ACC112 (cell line): ENCODE measurements at regions not wholly inside any gene's neighbourhood (a gene's known extent, or its start where the extent isn't known, plus 50 kb on each side); places are given as distances from the start of the nearest gene placed in this dataset.

Experiments used
- H2AFZ ChIP-seq: fragments of 200-600 bp; sonication (generic); one replicate; pipeline ENCODE4 v1.6.0; 2017; ENCODE audit warnings: antibody characterized with exemption, low read length; ENCODE audit not compliant: unreplicated experiment
- H3K27ac ChIP-seq: fragments of 200-600 bp; sonication (generic); 2 replicates; pipeline ENCODE4 v1.5.1; 2014; ENCODE audit warnings: low read depth, mild to moderate bottlenecking, antibody characterized with exemption, low read length, moderate library complexity
- H3K27me3 ChIP-seq: fragments of 200-600 bp; sonication (generic); 2 replicates; pipeline ENCODE4 v1.6.1; 2014; ENCODE audit warnings: mild to moderate bottlenecking, antibody characterized with exemption, low read length, moderate library complexity, mixed read lengths; ENCODE audit not compliant: insufficient read depth
- H3K36me3 ChIP-seq: fragments of 200-600 bp; sonication (generic); 2 replicates; pipeline ENCODE4 v1.6.1; 2016; ENCODE audit warnings: mild to moderate bottlenecking, antibody characterized with exemption, low read length, moderate library complexity, mixed read lengths; ENCODE audit not compliant: insufficient read depth
- H3K4me1 ChIP-seq: fragments of 200-600 bp; sonication (generic); one replicate; pipeline ENCODE4 v1.6.1; 2016; ENCODE audit warnings: low read length, mixed read lengths; ENCODE audit not compliant: insufficient read depth, unreplicated experiment, control insufficient read depth
- H3K4me3 ChIP-seq: fragments of 200-600 bp; sonication (generic); 2 replicates; pipeline ENCODE4 v1.5.1; 2014; ENCODE audit warnings: mild to moderate bottlenecking, low read depth, low read length
- H3K79me2 ChIP-seq: fragments of 200-600 bp; sonication (generic); one replicate; pipeline ENCODE4 v1.6.0; 2016; ENCODE audit warnings: low read length; ENCODE audit not compliant: control insufficient read depth, unreplicated experiment, insufficient read depth

GRCh38 chr11:30155428-30155827 lies 75.4 kb upstream of the FSHB start:
- Histone ChIP-seq H3K27me3 (peaks cover 24% of the 10 kb centered on the region), H3K4me1 (no peaks in the 10 kb centered on the region), H3K27ac (no peak overlapping the region), H3K79me2 (no peaks in the 10 kb centered on the region), H2AFZ (no peak overlapping the region), H3K36me3 (no peaks in the 10 kb centered on the region), H3K4me3 (no peak overlapping the region)

DNA sequence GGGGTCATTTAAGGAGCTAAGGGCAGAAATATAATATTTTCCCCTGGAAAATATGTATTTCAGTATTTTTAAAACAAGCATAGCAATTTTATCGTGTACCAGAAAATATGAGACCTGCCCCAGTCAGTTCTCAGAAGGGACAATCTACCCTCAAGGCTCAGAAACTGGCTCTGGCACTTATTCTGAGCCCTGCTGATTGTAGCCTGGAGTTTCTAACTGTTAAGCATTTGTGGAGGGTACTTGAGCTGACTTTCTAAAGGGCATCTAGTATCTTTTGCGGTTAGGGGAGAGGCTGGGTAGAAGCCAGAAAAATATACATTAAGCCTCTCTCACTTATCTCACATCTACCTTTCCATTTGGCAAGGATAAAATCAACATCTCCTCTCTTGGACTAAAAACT lies 71.3 kb upstream of the FSHB start:
- H3K36me3 ChIP-seq, result no peaks in the 10 kb centered on the region
- no peaks in the 10 kb centered on the region for H3K4me1 ChIP-seq
- H2AFZ ChIP-seq, result no peak overlapping the region
- H3K4me3 ChIP-seq, result no peak overlapping the region
- peaks cover 35% of the 10 kb centered on the region for H3K27me3 ChIP-seq
- H3K27ac ChIP-seq, result no peak overlapping the region
- H3K79me2 ChIP-seq, result no peaks in the 10 kb centered on the region

GRCh38 chr11:30165652-30166051 lies 65.2 kb upstream of the FSHB start:
- H3K4me3 ChIP-seq, result no peak overlapping the region
- peaks cover 15% of the 10 kb centered on the region for H3K27me3 ChIP-seq
- no peak overlapping the region for H2AFZ ChIP-seq
- H3K36me3 ChIP-seq, result no peaks in the 10 kb centered on the region
- no peaks in the 10 kb centered on the region for H3K4me1 ChIP-seq
- no peaks in the 10 kb centered on the region for H3K79me2 ChIP-seq
- no peak overlapping the region for H3K27ac ChIP-seq

DNA sequence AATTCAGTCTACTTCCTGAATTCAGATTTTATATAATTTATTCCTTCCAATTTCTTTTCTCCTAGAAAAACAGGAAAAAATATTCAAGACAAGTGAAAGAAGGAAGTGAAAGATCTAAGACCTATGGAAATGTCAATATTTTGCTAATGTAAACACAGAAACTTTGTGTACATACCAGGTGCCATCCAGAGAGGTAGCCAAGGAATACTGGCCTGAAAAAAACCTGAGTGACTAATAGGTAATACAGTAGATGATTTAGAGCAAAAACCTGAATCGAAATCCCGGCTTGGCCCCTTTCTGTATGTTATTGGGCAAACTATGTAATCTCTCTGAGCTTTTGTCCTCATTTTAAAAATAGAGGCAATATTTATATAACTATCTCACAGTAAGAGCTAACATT lies 59.2 kb upstream of the FSHB start:
- no peak overlapping the region for H3K4me3 ChIP-seq
- H3K36me3 ChIP-seq, result no peaks in the 10 kb centered on the region
- H3K27me3 ChIP-seq, result no peaks in the 10 kb centered on the region; the same call in 1 of the 2 replicates
- no peaks in the 10 kb centered on the region for H3K79me2 ChIP-seq
- H3K27ac ChIP-seq, result no peak overlapping the region
- no peaks in the 10 kb centered on the region for H3K4me1 ChIP-seq
- no peak overlapping the region for H2AFZ ChIP-seq

DNA sequence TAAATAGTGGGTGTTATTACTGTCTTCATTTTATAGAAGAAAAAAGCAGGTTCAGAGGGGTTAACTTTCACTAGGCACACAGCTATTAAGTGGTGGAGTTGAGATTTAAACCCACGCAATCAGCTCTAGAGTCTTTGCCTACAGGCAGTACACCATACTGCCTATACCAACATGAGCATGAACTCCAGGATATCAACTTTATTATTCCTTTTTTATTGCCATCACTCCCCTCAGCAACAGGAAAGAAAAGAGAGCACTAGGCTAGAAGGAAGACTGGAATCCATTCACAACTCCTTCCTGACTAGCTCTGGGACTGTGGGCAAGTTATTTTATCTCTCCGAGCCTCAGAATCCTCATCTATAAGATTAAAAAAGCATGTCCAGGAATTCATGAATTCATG lies 58.7 kb upstream of the FSHB start:
- no peaks in the 10 kb centered on the region for H3K36me3 ChIP-seq
- no peaks in the 10 kb centered on the region for H3K4me1 ChIP-seq
- no peaks in the 10 kb centered on the region for H3K79me2 ChIP-seq
- H2AFZ ChIP-seq, result no peak overlapping the region
- no peak overlapping the region for H3K27ac ChIP-seq
- H3K4me3 ChIP-seq, result no peak overlapping the region
- no peaks in the 10 kb centered on the region; the same call in 1 of the 2 replicates for H3K27me3 ChIP-seq

GRCh38 chr11:30172883-30173311 lies 57.9 kb upstream of the FSHB start:
- Histone ChIP-seq H3K27ac (no peak overlapping the region), H3K36me3 (no peaks in the 10 kb centered on the region), H3K27me3 (no peaks in the 10 kb centered on the region; the same call in 1 of the 2 replicates), H3K4me3 (no peak overlapping the region), H3K79me2 (no peaks in the 10 kb centered on the region), H3K4me1 (no peaks in the 10 kb centered on the region), H2AFZ (no peak overlapping the region)

- no peak overlapping the region for H3K27ac ChIP-seq
- H3K36me3 ChIP-seq, result no peaks in the 10 kb centered on the region
- H3K27me3 ChIP-seq, result no peaks in the 10 kb centered on the region; the same call in 1 of the 2 replicates
- H3K79me2 ChIP-seq, result no peaks in the 10 kb centered on the region
- no peak overlapping the region for H3K4me3 ChIP-seq
- no peaks in the 10 kb centered on the region for H3K4me1 ChIP-seq
- no peak overlapping the region for H2AFZ ChIP-seq
Observed at GRCh38 chr11:30174265-30175020, 56.4 kb upstream of the FSHB start.
